Spleen (tissue), 7 donors: ENCODE measurements at regions not wholly inside any gene's neighbourhood (a gene's known extent, or its start where the extent isn't known, plus 50 kb on each side); places are given as distances from the start of the nearest gene placed in this dataset.

Experiments used
- CTCF ChIP-seq, 11 experiments: fragments of 200-600 bp in 7 of 11; fragments of 450-650 bp in 4 of 11; sonication (generic) in 4 of 11; IDR thresholded peaks in 8 of 11; conservative IDR thresholded peaks in 3 of 11; 1 replicate in 7 of 11; 2 replicates in 4 of 11; pipeline versions ENCODE4 v1.4.0 to v1.8.0; 2016 to 2021; ENCODE audit warnings: antibody characterized with exemption in 11 of 11, inconsistent platforms in 4 of 11, mild to moderate bottlenecking in 1 of 11
- POLR2A ChIP-seq, 3 donors: fragments of 450-650 bp; IDR thresholded peaks; one replicate each; pipeline ENCODE4 v1.5.1; 2017; ENCODE audit warnings: antibody characterized with exemption in 3 of 3, mild to moderate bottlenecking in 1 of 3
- POLR2AphosphoS5 ChIP-seq, 3 donors: sonication (generic); formaldehyde crosslinking; IDR thresholded peaks; one replicate each; pipeline ENCODE4 v1.5.1; 2017; ENCODE audit warnings: antibody characterized with exemption in 3 of 3
- donor health status: DM: no; HTN: no; CAD: no; lungs with moderate emphysema.
- donor health status: DM: no; HTN: no; CAD: no.
- donor health status: DM: no; HTN: no; CAD: no.

- TF ChIP-seq POLR2A (IDR thresholded peaks at IDR 0.05) (no peak), POLR2AphosphoS5 (IDR thresholded peaks at IDR 0.05) (no peak), CTCF (IDR thresholded peaks at IDR 0.05 in 8 of 11, conservative IDR thresholded peaks at IDR 0.05 in 3 of 11) (no peak)
Measured at GRCh38 chr5:152608458-152608857, 203.4 kb upstream of the NMUR2 start.
